PC-3 (cell line): ENCODE measurements at regions not wholly inside any gene's neighbourhood (a gene's known extent, or its start where the extent isn't known, plus 50 kb on each side); places are given as distances from the start of the nearest gene placed in this dataset.

Experiments
- ATAC-seq: fragments of 200-7000 bp; cut with Tn5 transposase; 2 replicates; pipeline ENCODE4 v1.9.1; 2020; ENCODE audit warnings: mild to moderate bottlenecking, moderate library complexity
- BruUV-seq: library from RNA; stranded (reverse); fragments of 400-500 nt; replicated peaks from 2 replicates; lab custom pipeline; 2021; lab: Mats Ljungman, UMichigan
- CTCF ChIA-PET: fragments of 300-600 bp; sonication (Branson Sonifier 250); formaldehyde crosslinking; loops from one replicate; lab custom pipeline; 2022; ENCODE audit warnings: antibody characterized with exemption; lab: Charles Lee
- POLR2A ChIA-PET: fragments of 300-600 bp; sonication (Branson Sonifier 250); formaldehyde crosslinking; loops from one replicate; lab custom pipeline; 2022; ENCODE audit warnings: antibody characterized with exemption; ENCODE audit not compliant: unreplicated experiment; lab: Charles Lee
- DNase-seq: peaks from one replicate; pipeline ENCODE4 v3.0.0-alpha.2; 2015
- H2AFZ ChIP-seq: fragments of 300-600 bp; sonication (generic); 2 replicates; pipeline ENCODE4 v1.6.0; 2016; ENCODE audit warnings: antibody characterized with exemption, low read length
- H3F3A ChIP-seq: fragments of 300-600 bp; sonication (generic); one replicate; pipeline ENCODE4 v1.6.0; 2017; ENCODE audit warnings: antibody characterized with exemption, low read length, control low read depth, mild to moderate bottlenecking; ENCODE audit not compliant: unreplicated experiment
- H3K27ac ChIP-seq: fragments of 300-600 bp; sonication (generic); 2 replicates; pipeline ENCODE4 v1.5.1; 2016; ENCODE audit warnings: mild to moderate bottlenecking, low read length
- H3K27me3 ChIP-seq: fragments of 300-600 bp; sonication (generic); 2 replicates; pipeline ENCODE4 v1.6.1; 2016; ENCODE audit warnings: low read length, mixed read lengths
- H3K36me3 ChIP-seq: fragments of 300-600 bp; sonication (generic); 2 replicates; pipeline ENCODE4 v1.6.1; 2016; ENCODE audit warnings: low read depth, mixed run types, low read length, mixed read lengths
- H3K4me1 ChIP-seq: fragments of 300-600 bp; sonication (generic); 2 replicates; pipeline ENCODE4 v1.5.1; 2016; ENCODE audit warnings: low read length; ENCODE audit not compliant: insufficient read depth
- H3K4me2 ChIP-seq: fragments of 300-600 bp; sonication (generic); 2 replicates; pipeline ENCODE4 v1.6.0; 2016; ENCODE audit warnings: low read length
- H3K4me3 ChIP-seq: fragments of 300-600 bp; sonication (generic); 2 replicates; pipeline ENCODE4 v1.5.1; 2016; ENCODE audit warnings: mild to moderate bottlenecking, low read length, mixed read lengths
- H3K79me2 ChIP-seq: fragments of 300-600 bp; sonication (generic); 2 replicates; pipeline ENCODE4 v1.6.1; 2017; ENCODE audit warnings: low read length, mixed read lengths
- H3K9ac ChIP-seq: fragments of 300-600 bp; sonication (generic); 2 replicates; pipeline ENCODE4 v1.6.0; 2016; ENCODE audit warnings: mild to moderate bottlenecking, low read length
- H3K9me2 ChIP-seq: fragments of 300-600 bp; sonication (generic); replicated peaks from 2 replicates; pipeline ENCODE4 v1.6.1; 2016; ENCODE audit warnings: mixed run types, low read length, mixed read lengths
- H3K9me3 ChIP-seq: fragments of 300-600 bp; sonication (generic); 2 replicates; pipeline ENCODE4 v1.6.1; 2016; ENCODE audit warnings: low read length, mixed read lengths
- H4K20me1 ChIP-seq: fragments of 300-600 bp; sonication (generic); 2 replicates; pipeline ENCODE4 v1.6.1; 2016; ENCODE audit warnings: low read length, mixed read lengths
- EZH2 ChIP-seq: fragments of 300-600 bp; sonication (generic); IDR thresholded peaks from one replicate; pipeline ENCODE4 v1.6.1; 2017; ENCODE audit warnings: antibody characterized with exemption, mild to moderate bottlenecking, low read length; ENCODE audit not compliant: unreplicated experiment
- EZH2phosphoT487 ChIP-seq: fragments of 300-600 bp; sonication (generic); IDR thresholded peaks from 2 replicates; pipeline ENCODE4 v1.6.1; 2018; ENCODE audit warnings: mild to moderate bottlenecking, antibody characterized with exemption, low read length, borderline replicate concordance
- intact Hi-C: fragments of 100-400 bp; cut with micrococcal nuclease; formaldehyde crosslinking; loops from 2 replicates; pipeline ENCODE4 v1.9.0; 2023
- TF ChIP-seq, protein P1 (sequence below): fragments of 300-600 bp; sonication (generic); conservative IDR thresholded peaks from 2 replicates; pipeline ENCODE4 v1.5.1; 2017; ENCODE audit warnings: antibody characterized with exemption, low read depth, mild to moderate bottlenecking, low read length

DNA sequence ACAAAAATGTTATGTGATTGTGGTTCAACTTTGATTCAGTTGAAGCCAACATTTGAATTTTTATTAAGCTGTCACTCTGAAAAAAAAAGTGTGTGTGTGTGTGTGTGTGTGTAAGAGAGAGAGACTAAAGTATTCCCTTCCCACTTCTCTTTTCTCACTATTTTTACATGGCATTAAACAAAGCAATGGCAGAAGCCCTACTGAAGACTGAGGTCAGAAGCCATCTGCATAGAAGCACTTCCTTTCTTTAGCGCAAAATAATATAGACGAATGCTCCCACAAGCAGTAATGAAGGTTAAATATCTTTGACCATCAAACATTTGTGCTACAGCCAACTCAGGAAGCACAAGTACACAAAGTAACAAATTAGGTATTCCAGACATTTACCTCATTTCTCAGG lies 540.5 kb downstream of the KCTD16 start:
- Histone ChIP-seq H3K4me3 (no peak overlapping the region), H3K9me3 (no peaks in the 10 kb centered on the region), H3K9me2 (no peaks in the 10 kb centered on the region), H3F3A (no peaks in the 10 kb centered on the region), H3K27me3 (no peaks in the 10 kb centered on the region), H4K20me1 (no peaks in the 10 kb centered on the region), H3K27ac (no peak overlapping the region), H3K36me3 (no peaks in the 10 kb centered on the region), H3K79me2 (no peaks in the 10 kb centered on the region), H3K9ac (no peak overlapping the region), H2AFZ (no peak overlapping the region), H3K4me1 (no peaks in the 10 kb centered on the region), H3K4me2 (no peak overlapping the region)
- BruUV-seq: no TSS peak
- no peak for ATAC-seq
- ChIA-PET POLR2A (no interaction called here), CTCF (no interaction called here)
- intact Hi-C loops: no loop called here
- DNase-seq: no peak
- no peak for TF ChIP-seq EZH2phosphoT487

DNA sequence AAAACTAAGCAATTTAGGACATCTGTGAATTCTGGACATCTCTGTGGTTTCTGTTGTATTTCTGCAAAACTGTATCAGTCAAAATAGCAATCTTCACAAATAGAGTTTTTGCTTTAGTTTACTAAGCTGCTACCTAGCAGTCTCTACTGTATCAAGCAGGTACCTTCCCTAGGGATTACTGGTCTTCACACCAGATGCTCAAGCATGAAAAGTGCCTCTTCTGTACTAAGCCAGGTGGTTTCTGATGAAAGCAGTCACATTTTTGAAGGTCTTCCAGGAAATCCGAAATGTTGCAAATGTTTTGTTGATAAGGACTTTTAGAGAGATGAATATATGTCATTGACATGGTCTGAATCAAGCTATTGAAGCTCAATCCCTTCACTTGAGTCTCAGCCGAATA lies 540.0 kb downstream of the KCTD16 start:
- Histone ChIP-seq H3K4me3 (no peak overlapping the region), H3K9ac (no peak overlapping the region), H3K27me3 (no peaks in the 10 kb centered on the region), H3K9me2 (no peaks in the 10 kb centered on the region), H2AFZ (no peak overlapping the region), H3K4me1 (no peaks in the 10 kb centered on the region), H3K9me3 (no peaks in the 10 kb centered on the region), H4K20me1 (no peaks in the 10 kb centered on the region), H3K79me2 (no peaks in the 10 kb centered on the region), H3K27ac (no peak overlapping the region), H3K36me3 (no peaks in the 10 kb centered on the region), H3F3A (no peaks in the 10 kb centered on the region), H3K4me2 (no peak overlapping the region)
- ChIA-PET CTCF (no interaction called here), POLR2A (no interaction called here)
- intact Hi-C loops: no loop called here
- DNase-seq (no peak), ATAC-seq (no peak)
- BruUV-seq: no TSS peak
- TF ChIP-seq EZH2phosphoT487 (no peak), EZH2 (no peak)
- TF ChIP-seq, protein P1, sequence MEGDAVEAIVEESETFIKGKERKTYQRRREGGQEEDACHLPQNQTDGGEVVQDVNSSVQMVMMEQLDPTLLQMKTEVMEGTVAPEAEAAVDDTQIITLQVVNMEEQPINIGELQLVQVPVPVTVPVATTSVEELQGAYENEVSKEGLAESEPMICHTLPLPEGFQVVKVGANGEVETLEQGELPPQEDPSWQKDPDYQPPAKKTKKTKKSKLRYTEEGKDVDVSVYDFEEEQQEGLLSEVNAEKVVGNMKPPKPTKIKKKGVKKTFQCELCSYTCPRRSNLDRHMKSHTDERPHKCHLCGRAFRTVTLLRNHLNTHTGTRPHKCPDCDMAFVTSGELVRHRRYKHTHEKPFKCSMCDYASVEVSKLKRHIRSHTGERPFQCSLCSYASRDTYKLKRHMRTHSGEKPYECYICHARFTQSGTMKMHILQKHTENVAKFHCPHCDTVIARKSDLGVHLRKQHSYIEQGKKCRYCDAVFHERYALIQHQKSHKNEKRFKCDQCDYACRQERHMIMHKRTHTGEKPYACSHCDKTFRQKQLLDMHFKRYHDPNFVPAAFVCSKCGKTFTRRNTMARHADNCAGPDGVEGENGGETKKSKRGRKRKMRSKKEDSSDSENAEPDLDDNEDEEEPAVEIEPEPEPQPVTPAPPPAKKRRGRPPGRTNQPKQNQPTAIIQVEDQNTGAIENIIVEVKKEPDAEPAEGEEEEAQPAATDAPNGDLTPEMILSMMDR: no peak

DNA sequence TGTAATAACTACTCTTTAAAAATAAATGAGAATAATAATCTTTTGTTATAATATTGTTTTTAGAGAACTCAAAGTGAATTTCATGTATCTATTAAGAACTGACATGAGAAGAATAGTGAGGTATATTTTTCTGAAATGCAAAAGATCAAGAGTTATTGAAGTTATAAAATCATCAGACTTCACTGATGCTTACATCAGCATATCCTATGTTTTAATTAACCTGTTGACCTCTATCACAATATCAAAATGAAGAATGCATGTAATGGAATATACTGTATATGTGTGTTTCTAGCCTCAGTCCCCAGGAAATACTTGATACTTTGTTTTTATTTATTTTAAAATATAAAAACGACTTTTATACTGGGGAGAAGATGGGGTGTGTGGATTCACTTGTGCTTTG lies 533.1 kb downstream of the KCTD16 start:
- H3K4me2 ChIP-seq: no peak overlapping the region

More for the DNA sequence above, 533.1 kb downstream of the KCTD16 start:
- H3K4me3 ChIP-seq: no peak overlapping the region
- no peaks in the 10 kb centered on the region for H3K27me3 ChIP-seq
- TF ChIP-seq, protein P1: no peak
- no peak for TF ChIP-seq EZH2
- no peak for TF ChIP-seq EZH2phosphoT487
- H3K9me2 ChIP-seq: no peaks in the 10 kb centered on the region
- DNase-seq (no peak), ATAC-seq (no peak)
- H3K79me2 ChIP-seq: no peaks in the 10 kb centered on the region
- ChIA-PET CTCF (no interaction called here), POLR2A (no interaction called here)
- H3K9me3 ChIP-seq: no peaks in the 10 kb centered on the region
- BruUV-seq: no TSS peak
- H3K4me1 ChIP-seq: no peaks in the 10 kb centered on the region
- no peak overlapping the region for H2AFZ ChIP-seq
- H3K36me3 ChIP-seq: no peaks in the 10 kb centered on the region
- no peaks in the 10 kb centered on the region for H3F3A ChIP-seq
- intact Hi-C loops: no loop called here
- H4K20me1 ChIP-seq: no peaks in the 10 kb centered on the region
- H3K9ac ChIP-seq: no peak overlapping the region
- H3K27ac ChIP-seq: no peak overlapping the region
